GM21381 (cell line): ENCODE measurements at regions not wholly inside any gene's neighbourhood (a gene's known extent, or its start where the extent isn't known, plus 50 kb on each side); places are given as distances from the start of the nearest gene placed in this dataset.

Experiments
- ATAC-seq: cut with Tn5 transposase; IDR thresholded peaks from one replicate; pipeline ENCODE4 v1.9.1; 2021; ENCODE audit warnings: mild to moderate bottlenecking, moderate library complexity; ENCODE audit not compliant: unreplicated experiment

GRCh38 chr4:123913598-123913997, 517.0 kb downstream of the SPRY1 start:
- no peak for ATAC-seq

- no peak for ATAC-seq
Measured at GRCh38 chr4:123916821-123917220, 520.2 kb downstream of the SPRY1 start.

- no peak for ATAC-seq
Measured at GRCh38 chr4:123919576-123920098, 523.0 kb downstream of the SPRY1 start.

- no peak for ATAC-seq
Measured at GRCh38 chr4:123921339-123921738, 524.7 kb downstream of the SPRY1 start.

GRCh38 chr4:123922847-123923246, 526.3 kb downstream of the SPRY1 start:
- no peak for ATAC-seq

GRCh38 chr4:123924536-123924935, 527.9 kb downstream of the SPRY1 start:
- no peak for ATAC-seq

- ATAC-seq, result no peak
Measured at GRCh38 chr4:123929565-123929964, 533.0 kb downstream of the SPRY1 start.

- ATAC-seq, result no peak
Measured at GRCh38 chr4:123930996-123931395, 534.4 kb downstream of the SPRY1 start.

GRCh38 chr4:123934096-123934495, 537.5 kb downstream of the SPRY1 start:
- no peak for ATAC-seq

- ATAC-seq, result no peak
Measured at GRCh38 chr4:123936621-123937043, 540.0 kb downstream of the SPRY1 start.

- no peak for ATAC-seq
Measured at GRCh38 chr4:123937581-123937980, 541.0 kb downstream of the SPRY1 start.

- ATAC-seq, result no peak
Measured at GRCh38 chr4:123939621-123940020, 543.0 kb downstream of the SPRY1 start.

- no peak for ATAC-seq
Measured at GRCh38 chr4:123940604-123941003, 544.0 kb downstream of the SPRY1 start.

- ATAC-seq, result no peak
Measured at GRCh38 chr4:123941306-123941705, 544.7 kb downstream of the SPRY1 start.

- no peak for ATAC-seq
Measured at GRCh38 chr4:123943976-123944375, 547.4 kb downstream of the SPRY1 start.

- no peak for ATAC-seq
Measured at GRCh38 chr4:123945301-123945700, 548.7 kb downstream of the SPRY1 start.

- no peak for ATAC-seq
Measured at GRCh38 chr4:123950530-123950929, 553.9 kb downstream of the SPRY1 start.

- no peak for ATAC-seq
Measured at GRCh38 chr4:123952530-123953274, 556.1 kb downstream of the SPRY1 start.

GRCh38 chr4:123953566-123953965, 557.0 kb downstream of the SPRY1 start:
- ATAC-seq, result no peak

GRCh38 chr4:123954220-123954619, 557.6 kb downstream of the SPRY1 start:
- no peak for ATAC-seq

GRCh38 chr4:123955167-123955800, 558.7 kb downstream of the SPRY1 start:
- ATAC-seq, result no peak

- ATAC-seq, result no peak
Measured at GRCh38 chr4:123956204-123956603, 559.6 kb downstream of the SPRY1 start.
